ENCODE measurements at regions not wholly inside any gene's neighbourhood (a gene's known extent, or its start where the extent isn't known, plus 50 kb on each side); places are given as distances from the start of the nearest gene placed in this dataset.

- TF ChIP-seq CTCF (IDR thresholded peaks at IDR 0.05) (no peak), POLR2AphosphoS5 (IDR thresholded peaks at IDR 0.05) (no peak), POLR2A (IDR thresholded peaks at IDR 0.05) (no peak), EP300 (IDR thresholded peaks at IDR 0.05) (no peak)
These were observed 138.1 kb upstream of the IRF2BP2 start for GRCh38 chr1:234748066-234748465.
